AML-193 (cell line): ENCODE measurements at regions not wholly inside any gene's neighbourhood (a gene's known extent, or its start where the extent isn't known, plus 50 kb on each side); places are given as distances from the start of the nearest gene placed in this dataset.
"Not testable (repeated sequence)": the region's sequence is repeated elsewhere in the genome, so short reads cannot be mapped to it uniquely, and the experiment has no call there.

Source experiments
- DNase-seq, 2 experiments: peaks; one replicate each; lab custom pipeline; 2025; lab: John Stamatoyannopoulos, UW

- no peak for DNase-seq
Observed at GRCh38 chr2:225244933-225245332, 154.6 kb upstream of the NYAP2 start.

- no peak for DNase-seq
Observed at GRCh38 chr2:225236769-225237323, 162.7 kb upstream of the NYAP2 start.

GRCh38 chr2:225233234-225233633 is 166.3 kb upstream of the NYAP2 start:
- no peak for DNase-seq

DNA sequence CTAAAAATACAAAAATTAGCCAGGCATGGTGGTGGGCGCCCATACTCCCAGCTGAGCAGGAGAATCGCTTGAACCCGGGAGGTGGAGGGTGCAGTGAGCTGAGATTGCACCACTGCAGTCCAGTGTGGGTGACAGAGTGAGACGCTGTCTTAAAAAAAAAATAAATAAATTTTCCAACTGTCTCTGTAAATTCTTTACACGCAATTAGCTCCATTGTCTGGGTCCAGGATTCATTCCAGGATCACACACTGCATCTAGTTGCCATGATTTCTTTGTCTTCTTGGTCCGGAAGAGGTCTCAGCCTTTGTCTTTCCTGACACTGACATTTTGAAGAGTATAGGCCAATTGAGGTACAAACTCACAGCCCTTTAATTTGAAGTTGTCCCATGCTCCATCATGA is 167.6 kb upstream of the NYAP2 start:
- DNase-seq = no peak

GRCh38 chr2:225229346-225229745 is 170.2 kb upstream of the NYAP2 start:
- DNase-seq = not testable (repeated sequence)

GRCh38 chr2:225226441-225226840 is 173.1 kb upstream of the NYAP2 start:
- no peak for DNase-seq

- no peak for DNase-seq
Observed at GRCh38 chr2:225223301-225223700, 176.2 kb upstream of the NYAP2 start.

DNA sequence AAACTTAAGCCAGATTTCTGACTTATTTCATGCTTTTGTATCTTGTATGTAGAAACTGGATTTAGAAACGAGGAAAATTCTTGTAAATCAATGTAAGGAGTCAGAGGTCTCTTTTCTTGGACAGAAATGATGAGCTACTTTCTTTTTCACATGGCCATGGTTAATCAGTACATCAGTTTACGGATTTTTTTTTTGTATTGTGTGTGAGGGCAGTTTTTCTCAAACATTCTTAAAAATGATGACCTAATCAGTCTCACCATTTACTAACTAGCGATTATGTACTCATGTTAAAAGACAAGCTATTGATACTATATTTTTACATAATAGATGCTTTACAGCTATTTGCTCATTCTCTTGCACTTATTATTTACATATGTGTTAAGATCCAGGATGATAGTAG is 165.2 kb upstream of the DOCK10 start:
- DNase-seq = no peak

DNA sequence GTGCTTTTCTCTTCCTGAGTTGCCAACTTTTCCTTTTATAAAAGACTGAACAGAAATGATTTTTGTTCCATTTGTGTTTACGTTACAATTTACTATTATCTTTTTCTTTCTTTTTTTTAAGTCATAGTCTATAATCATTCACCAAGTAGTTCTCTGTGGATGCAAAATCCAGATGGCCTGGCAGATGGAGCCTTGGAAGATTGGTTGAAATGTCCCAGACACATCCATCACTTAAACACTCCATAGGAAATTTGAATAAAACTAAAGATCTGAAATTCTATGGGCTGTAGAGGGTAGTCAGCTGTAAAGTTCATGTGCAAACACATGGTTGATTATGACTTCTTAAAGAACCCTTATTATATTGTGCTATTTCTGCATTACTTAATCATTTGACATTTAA is 164.8 kb upstream of the DOCK10 start:
- no peak for DNase-seq

GRCh38 chr2:225196579-225196978 is 154.3 kb upstream of the DOCK10 start:
- DNase-seq = no peak

DNA sequence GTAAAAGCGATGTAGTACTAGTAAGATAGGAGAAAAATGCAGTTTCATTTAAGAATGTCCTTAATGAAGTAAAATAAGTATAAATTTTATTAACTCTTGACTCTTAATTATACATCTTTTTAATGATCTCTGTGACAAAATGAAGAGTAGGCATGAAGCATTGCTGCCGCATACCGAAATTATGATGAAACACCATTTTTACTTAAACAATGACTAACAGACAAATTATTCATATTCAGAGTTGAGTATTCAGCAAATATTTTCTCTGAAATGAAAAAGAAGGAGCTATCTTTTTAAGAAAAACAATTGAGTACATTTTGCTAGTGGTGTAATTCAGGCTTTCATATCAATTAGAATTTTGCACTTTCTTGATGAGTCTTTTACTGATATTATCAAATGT is 150.6 kb upstream of the DOCK10 start:
- no peak for DNase-seq

DNA sequence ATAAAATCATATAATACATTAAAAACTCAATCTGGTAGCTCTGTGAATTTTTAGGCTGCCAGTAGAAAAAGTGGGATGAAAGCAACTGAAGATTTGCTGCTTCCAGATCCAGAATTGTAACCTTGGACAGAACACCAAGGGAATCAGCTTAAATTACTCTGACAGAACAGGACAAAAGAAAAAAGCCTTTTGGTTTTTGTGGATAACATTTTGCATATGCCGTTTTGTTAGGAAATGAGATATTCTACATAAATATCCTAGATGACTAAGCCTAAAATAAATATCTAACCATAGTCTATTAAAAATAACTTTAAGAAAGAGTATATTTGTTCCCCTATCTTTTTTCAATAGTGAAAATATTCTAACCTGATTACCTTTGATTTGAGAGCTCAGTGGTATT is 148.7 kb upstream of the DOCK10 start:
- no peak for DNase-seq

DNA sequence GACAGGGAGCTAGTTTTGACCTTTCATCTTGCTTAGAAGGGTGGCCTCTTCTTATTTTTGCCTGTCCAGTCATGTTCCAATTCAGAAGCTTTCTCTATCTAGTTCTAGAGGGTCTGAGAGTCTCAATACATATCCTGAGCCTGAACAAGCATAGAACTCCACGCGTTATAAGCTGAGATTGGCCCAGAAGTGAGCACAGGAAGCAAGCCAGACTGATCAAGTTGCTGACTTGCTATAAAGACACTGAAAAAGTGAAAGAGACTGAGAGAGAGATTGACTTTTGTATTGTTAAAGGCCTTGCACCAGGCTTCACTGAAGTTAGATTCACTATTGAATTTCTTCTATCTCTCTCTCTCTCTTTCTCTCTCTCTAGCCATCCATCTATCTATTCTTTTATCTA is 142.7 kb upstream of the DOCK10 start:
- no peak for DNase-seq

DNA sequence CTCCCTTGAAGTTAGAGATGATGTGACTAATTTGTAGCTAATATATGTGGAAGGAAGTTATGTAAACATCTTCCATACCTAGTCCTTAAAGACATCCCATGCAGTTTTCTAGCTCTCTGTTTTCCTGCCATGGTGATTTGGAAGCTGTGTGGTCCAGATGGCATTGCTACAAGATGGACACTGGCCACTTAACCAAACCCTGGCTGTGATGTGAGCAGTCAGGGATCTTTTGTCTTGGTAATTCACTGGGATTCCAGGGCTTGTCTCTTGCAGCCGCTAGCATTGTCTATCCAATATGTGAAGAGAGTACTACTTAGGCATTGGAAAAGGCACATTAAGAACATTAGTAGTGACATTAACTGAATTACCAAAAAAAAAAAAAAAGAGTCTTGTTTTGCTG is 139.9 kb upstream of the DOCK10 start:
- no peak for DNase-seq

DNA sequence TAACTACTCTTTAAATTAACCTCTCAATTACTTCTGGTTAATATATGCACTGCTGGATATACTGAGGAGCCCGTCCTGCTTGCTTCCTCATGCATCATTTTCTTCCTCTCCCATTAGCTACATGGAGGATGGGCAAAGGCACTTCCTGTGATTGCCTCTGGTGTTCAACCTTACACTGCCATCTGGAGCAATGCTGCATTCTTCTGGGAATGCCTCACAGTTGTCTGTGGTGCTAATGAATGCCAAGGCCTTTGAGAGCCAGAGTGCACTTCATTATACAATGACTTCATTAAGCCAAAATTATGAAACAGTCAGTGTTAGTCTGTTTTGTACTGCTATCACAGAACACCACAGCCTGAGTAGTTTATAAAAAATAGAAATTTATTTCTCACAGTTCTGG is 134.8 kb upstream of the DOCK10 start:
- no peak for DNase-seq

DNA sequence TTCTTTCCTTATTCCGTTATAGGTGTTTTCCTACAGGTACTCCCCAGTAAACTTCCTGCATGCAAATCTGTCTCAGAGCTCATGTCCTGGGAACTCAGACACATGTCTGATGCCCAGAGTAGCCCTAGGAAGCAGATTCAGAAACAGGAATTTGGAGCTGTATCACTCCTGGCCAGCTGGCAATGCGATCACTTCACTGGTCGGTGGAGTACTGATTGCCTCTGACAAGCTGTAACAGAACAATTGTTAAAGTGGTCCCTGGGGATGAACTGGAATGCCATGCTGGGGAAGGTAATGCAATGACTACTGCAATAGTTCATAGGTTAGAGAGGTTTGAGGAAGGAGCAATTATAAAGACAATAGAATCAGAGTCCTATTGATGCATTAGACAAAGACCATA is 131.6 kb upstream of the DOCK10 start:
- no peak for DNase-seq

- DNase-seq = no peak
Observed at GRCh38 chr2:225171350-225171749, 129.1 kb upstream of the DOCK10 start.

- DNase-seq = no peak
Observed at GRCh38 chr2:225170162-225170561, 127.9 kb upstream of the DOCK10 start.

DNA sequence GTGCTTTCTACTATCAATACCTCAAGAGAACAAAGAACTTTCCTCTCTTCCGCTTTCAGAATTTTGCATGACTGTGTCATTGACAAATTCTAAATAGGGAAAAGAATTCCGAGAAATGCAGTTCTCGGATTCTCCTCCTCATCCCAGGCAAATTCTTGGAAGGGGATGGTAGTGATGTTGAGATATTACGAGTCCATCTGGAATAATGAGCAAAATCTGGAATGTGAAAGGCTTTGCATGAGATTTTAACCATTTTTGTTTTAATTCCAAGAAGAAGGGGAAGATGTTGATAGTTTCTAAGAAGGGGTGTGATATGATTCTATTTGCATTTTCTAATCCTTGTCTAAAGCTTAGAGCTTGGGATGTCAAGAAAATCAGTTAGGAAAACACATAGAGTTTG is 127.1 kb upstream of the DOCK10 start:
- no peak for DNase-seq

DNA sequence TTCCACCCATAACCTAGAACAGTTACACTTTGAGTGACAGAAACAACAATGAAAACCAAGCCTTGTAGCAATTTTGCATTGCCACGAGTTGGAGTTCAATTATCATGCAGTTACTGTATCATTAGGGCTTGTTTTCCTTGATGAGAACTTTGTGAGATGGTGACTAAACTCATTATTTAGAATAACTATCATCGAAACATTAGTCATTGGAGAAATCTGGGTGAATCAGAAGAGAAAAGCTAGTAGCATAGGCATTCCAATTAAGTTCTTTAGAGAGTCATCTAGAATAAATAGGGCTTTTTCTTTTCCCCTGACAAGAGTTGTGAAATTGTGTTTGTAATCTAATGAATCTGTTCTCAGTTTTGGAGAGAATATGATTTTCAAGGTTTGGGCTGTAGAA is 122.8 kb upstream of the DOCK10 start:
- DNase-seq = no peak

GRCh38 chr2:225164401-225165050 is 122.3 kb upstream of the DOCK10 start:
- no peak for DNase-seq

GRCh38 chr2:225158360-225158759 is 116.1 kb upstream of the DOCK10 start:
- DNase-seq = no peak

DNA sequence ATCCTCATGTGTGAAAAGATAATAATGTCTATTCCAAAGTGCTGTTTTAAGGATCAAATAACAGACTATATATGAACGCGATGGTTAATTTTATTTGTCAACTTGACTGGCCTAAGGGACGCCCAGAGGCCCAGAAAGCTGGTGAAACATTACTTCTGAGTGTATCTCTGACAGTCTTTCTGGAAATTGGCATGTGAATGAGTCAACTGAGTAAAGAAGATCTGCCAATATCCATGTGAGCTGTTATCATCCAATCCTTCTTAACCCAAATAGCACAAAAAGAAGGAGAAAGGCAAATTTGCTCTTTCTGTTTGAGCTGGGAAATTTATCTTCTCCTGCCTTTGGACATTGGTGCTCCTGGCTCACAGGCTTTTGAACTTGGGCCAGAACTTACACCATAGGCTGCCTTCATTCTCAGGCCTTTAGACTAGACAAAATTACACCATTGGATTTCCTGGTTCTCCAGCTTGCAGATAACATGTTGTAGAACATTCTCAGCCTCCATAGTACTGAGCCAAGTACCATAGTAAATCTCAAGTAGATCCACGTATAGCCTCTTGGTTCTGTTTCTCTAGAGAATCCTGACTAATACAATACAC is 114.7 kb upstream of the DOCK10 start:
- no peak for DNase-seq

DNA sequence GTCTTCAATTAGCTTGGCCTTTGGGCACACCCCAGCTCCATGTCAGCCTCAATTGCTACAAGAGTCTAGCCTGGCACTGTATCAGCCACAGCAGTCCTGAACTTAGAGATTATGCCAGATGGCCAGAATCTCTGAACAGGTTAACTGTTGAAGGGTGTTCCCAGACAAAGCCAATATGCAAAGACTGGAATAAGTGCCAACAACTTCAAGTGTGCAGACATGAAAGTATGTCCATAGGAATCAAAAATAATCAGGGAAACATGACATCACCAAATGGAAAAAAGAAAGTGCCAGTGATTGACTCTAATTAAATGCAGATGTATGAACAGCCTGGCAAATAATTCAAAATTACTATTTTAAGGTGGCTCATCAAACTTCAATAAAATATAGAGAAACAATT is 98.5 kb upstream of the DOCK10 start:
- DNase-seq = no peak
